HG03521 (cell line): ENCODE measurements at regions not wholly inside any gene's neighbourhood (a gene's known extent, or its start where the extent isn't known, plus 50 kb on each side); places are given as distances from the start of the nearest gene placed in this dataset.
"Not testable (repeated sequence)": the region's sequence is repeated elsewhere in the genome, so short reads cannot be mapped to it uniquely, and the experiment has no call there.

Experiments used
- ATAC-seq: cut with Tn5 transposase; IDR thresholded peaks from one replicate; pipeline ENCODE4 v1.9.1; 2021; ENCODE audit warnings: mild to moderate bottlenecking, moderate library complexity; ENCODE audit not compliant: unreplicated experiment

DNA sequence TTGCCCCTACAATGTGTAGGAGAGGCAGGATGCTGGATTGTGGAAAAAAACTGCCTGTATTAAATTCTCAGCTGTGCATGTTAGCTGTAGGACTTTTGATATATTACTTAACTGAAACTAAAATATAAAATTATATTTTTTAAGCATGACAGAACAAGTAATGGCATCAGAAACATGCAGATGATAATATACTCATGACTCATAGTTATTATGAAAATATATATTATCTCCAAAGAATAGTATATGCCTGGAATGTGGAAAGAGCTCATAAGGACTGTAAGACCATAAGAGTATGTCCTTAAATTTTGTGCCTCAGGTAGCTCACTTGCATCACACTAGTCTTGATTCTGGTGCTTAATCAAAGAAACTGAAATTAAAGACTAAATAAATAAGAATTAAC lies 1100.6 kb downstream of the TECRL start:
- no peak for ATAC-seq

DNA sequence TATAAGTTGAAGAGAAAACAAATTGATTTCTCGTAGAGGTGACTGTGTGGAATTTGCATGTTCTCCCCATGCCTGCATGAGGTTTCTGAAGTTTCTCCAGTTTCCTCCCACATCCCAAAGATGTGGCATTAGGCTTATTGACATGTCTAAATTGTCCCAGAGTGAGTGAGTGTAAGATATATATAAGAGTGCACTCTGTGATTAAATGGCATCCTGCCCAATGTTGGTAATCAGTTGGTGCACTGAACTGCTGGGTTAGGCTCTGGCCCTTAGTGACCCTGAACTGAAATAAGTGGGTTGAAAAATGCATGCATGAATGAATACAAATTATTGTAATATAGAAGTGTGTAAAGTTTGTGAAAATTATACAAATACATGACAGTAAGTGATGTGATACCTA lies 1106.5 kb downstream of the TECRL start:
- no peak for ATAC-seq

- no peak for ATAC-seq
Measured at GRCh38 chr4:63302078-63302477, 1107.2 kb downstream of the TECRL start.

- ATAC-seq: no peak
Measured at GRCh38 chr4:63296773-63297172, 1112.5 kb downstream of the TECRL start.

DNA sequence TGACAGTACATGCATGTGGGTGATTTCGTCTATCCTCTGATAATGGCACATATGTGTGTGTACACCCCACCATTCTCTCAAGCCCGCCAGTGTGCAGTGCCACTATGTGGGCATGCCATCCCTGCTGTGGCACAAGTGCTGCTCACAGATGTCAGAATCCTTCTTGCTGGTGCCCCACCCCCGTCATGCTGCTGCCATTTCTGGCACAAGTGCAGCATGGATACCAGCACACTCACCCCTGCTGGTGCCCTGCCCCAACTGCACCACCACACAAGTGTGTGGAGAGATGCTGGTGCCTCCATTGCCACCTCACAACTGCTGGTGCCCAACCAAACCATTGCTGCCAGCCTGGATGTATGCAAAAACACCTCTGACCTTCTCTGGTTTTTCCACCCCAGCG lies 1133.8 kb downstream of the TECRL start:
- no peak for ATAC-seq

DNA sequence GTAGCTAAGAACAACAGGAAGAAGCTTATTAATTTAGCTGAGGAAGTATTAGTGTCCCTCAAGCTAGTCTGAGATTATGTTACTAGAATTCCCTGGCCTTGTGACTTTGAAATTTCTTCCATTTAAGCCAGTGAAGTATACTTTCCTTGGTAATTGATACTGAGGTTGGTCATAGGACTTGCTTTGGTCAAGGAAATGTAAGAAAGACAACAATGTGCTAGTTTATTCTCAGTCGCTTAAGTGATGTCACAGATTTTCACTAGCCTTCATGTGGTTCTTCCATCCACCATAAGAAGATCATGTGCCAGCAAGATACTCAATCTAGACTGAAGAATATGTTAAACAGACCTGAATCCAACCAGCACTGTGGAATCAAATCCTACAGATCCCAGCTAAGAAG lies 1140.1 kb downstream of the TECRL start:
- ATAC-seq: no peak

DNA sequence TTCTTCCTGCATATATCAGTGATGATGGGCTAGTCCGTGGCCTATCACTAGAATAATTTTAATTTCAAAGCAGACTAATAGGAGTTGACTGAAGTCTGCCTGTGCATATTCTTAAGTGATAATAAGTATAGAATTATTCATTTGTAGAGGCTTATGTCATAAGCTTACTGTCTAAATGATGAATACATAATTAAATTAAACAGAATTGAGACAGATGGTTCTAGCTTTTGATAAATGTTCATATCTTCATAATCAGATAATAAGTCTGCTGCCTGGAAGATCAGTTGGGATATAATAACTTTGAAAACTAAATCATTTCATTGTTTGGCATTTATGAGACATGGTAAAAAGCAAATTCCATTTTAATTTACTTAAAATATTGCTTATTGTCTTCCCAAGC lies 1175.6 kb downstream of the TECRL start:
- no peak for ATAC-seq

DNA sequence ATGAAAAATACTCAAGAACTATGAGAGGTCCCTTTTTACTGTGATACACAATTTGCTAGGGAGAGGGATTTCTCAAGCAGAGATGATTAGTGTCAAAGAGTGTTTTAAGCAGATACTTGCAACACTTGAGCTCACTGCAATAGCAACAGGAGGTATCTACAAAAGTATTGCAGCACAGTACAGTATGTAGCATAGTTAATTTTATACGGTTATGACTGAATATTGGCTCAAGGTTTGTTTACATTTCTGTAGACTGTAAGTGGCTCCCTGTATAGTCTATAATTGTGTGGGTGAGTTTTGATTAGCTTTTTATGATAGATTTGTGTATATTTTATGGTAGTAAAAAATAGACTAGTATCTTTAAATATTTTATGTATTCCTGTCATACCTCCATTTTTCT lies 1177.2 kb downstream of the TECRL start:
- no peak for ATAC-seq

DNA sequence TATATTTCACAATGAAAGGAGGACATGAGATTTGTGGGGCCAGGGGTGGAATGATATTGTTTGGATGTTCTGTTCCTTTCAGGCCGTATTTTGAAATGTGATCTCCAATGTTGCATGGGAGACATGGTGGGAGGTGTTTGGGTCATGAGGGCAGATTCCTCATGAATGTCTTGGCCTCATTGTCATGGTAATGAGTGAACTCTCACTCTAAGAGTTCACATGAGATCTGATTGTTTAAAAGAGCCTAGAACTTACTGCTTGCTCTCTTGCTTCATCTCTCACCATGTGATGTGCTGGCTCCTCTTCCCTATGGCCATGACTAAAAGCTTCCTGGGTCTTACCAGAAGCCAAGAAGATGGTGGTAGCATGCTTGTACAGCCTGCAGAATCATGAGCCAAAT lies 1183.0 kb downstream of the TECRL start:
- ATAC-seq: no peak

GRCh38 chr4:63222466-63222865 lies 1186.8 kb downstream of the TECRL start:
- ATAC-seq: no peak

DNA sequence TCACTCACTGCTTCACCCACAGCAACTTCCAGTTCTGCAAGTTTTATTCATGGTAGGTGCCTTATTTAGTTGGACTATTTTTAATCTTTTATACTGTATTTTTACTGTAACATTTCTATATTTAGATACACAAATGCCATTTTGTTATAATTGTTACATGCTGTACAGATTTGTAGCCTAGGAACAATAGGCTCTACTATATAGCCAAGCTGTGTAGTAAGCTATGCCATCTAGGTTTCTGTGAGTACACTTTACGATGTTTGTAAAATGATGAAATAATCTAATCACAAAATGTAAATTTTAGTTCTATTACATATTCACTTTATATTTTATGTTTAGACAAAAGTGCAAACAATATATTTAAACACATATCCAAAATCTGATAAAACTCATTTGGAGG lies 1187.8 kb downstream of the TECRL start:
- ATAC-seq: no peak

GRCh38 chr4:63218856-63219255 lies 1190.4 kb downstream of the TECRL start:
- ATAC-seq: no peak

- ATAC-seq: no peak
Measured at GRCh38 chr4:63214076-63214475, 1195.2 kb downstream of the TECRL start.

- ATAC-seq: no peak
Measured at GRCh38 chr4:63211776-63212479, 1197.3 kb downstream of the TECRL start.

DNA sequence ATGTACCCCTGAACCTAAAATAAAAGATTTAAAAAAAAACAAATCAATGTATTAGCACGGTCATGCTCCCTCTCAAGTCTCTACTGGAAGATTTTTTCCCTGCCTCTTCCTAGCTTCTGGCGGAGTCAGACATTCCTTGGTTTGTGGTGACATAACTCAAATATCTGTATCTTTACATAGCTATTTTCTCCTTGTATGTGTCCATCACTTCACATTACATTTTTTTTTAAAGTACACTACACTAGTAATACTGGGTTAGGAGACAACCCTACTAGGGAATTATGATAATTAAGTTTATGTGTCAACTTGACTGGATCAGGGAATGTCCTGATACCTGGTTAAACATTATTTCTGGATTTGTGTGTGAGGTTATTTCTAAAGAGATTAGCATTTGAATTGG lies 1197.9 kb downstream of the TECRL start:
- no peak for ATAC-seq

GRCh38 chr4:63193029-63193428 lies 1216.2 kb downstream of the TECRL start:
- ATAC-seq: not testable (repeated sequence)

DNA sequence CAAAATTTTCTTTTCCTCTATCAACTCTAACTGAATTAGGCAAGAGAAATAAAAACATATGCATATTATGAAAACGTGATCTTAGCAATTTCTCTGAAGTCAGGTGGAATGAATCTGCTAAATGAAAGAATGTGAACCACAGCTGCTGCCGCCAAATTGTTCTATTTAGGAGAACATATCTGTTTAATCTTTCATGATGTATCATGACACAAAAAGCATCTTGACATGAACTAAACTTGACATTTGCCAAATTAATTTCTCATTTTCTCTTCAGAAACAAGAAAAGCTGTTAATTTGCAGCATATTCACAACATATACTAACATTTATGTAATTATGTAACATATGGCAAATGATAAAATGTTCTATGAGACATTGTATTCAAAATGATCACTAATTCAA lies 1237.9 kb downstream of the TECRL start:
- no peak for ATAC-seq

DNA sequence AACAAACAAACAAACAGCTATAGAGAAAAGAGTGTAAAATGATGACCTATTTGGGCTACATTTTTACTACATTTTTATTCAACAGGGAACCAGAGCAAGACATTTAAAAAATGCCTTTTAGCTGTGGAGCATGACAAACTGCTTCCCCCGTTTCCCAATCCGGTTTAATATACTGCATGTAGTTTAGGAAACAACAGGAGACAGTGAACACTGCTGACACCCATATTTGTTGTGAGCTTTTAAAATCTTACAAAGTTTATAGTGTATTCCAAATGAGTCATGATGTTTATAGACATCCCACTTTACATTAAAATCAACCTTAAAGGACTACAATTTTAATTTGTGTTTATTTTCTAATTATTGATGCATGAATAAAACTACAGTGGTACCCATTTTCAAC lies 1238.3 kb downstream of the TECRL start:
- no peak for ATAC-seq

- no peak for ATAC-seq
Measured at GRCh38 chr4:63169836-63170235, 1239.4 kb downstream of the TECRL start.

DNA sequence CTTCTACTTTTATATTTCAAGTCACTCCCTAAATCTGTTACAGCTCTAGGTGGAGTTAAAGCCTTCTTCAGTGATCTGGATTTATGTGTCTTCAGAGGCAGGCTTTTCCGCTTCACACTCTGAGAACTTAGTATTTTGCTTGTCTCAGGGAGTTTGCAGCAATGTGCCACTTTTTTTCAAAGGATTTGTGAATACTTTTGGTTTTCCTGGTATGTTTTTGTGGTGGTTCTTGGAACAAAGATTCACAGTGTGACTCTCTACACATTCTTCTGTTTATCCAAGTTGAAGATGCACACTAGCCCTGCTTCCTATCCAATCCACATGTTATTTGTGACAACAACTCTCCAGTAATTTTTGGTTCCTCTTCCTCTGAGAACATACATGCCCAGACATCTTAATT lies 1253.7 kb downstream of the TECRL start:
- ATAC-seq: no peak

DNA sequence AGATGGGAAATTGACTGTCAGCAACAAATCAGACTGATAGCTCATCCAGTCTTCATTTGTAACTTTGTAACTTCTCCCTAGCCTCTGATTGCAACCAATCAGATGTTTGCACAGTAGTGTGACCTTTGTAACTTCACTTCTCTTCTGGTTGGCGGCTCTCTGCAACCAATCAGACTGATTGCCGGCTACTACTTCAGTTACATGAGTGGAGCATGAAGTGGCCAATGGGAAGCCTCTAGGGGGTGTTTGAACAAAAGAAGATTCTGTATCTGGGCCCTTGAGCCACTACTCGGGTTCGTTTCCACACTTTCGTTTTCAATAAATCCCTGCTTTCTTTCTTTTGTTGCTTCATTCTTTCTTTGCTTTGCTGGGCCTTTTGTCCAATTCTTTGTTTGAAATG lies 1285.8 kb downstream of the TECRL start:
- no peak for ATAC-seq

- no peak for ATAC-seq
Measured at GRCh38 chr4:63122955-63123354, 1286.3 kb downstream of the TECRL start.

- no peak for ATAC-seq
Measured at GRCh38 chr4:63106600-63106999, 1302.7 kb downstream of the TECRL start.
